HG03571 (cell line): ENCODE measurements at regions not wholly inside any gene's neighbourhood (a gene's known extent, or its start where the extent isn't known, plus 50 kb on each side); places are given as distances from the start of the nearest gene placed in this dataset.

ENCODE experiments used
- ATAC-seq: cut with Tn5 transposase; IDR thresholded peaks from one replicate; pipeline ENCODE4 v1.9.1; 2021; ENCODE audit not compliant: unreplicated experiment

DNA sequence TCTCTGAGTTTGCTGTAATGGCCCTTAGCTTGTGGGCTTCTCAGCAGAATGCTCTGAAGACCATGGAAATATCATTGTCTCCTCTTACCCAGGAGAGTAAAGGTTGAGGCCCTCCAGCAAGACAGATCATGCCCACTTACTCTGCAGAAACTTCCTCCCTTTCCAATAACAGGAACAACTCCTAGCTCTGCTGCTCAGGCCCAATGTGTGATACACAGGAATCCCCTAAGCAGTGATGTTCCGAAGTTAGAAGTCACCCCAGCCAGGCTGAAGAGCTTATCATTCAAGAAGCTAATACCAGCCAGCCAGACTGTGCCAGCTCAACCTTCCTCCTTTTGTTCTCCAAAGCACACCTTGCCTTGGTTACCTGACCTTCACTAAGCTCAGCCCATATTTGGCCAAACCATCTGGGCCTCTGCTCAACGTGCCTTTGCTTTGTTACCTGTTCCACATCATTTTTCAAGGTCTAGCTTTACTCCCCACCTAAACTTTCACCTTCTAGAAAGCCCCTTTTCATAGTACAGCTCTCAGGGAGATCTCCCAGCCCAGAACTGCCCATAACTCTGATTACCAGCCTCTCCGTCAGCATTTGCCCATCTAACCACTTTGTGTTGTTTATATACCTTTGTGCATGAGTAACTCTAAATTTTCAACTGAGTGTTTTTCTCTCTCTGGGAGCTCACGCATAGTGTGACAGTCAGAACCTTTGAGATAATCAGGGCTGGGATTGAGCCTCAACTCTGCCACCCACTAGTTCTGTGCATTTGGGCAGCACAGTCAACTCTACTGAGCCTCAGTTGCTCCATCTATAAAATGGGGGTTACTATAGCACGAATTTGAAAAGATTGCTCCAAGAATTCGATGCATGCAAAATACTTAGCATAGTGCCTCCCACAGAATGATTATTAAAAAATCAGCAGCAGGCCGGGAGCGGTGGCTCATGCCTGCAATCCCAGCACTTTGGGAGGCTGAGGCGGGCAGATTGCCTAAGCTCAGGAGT is 107.6 kb upstream of the CPEB4 start:
- no peak for ATAC-seq

- ATAC-seq = no peak
These were observed 106.7 kb upstream of the CPEB4 start for GRCh38 chr5:173781432-173781815.

DNA sequence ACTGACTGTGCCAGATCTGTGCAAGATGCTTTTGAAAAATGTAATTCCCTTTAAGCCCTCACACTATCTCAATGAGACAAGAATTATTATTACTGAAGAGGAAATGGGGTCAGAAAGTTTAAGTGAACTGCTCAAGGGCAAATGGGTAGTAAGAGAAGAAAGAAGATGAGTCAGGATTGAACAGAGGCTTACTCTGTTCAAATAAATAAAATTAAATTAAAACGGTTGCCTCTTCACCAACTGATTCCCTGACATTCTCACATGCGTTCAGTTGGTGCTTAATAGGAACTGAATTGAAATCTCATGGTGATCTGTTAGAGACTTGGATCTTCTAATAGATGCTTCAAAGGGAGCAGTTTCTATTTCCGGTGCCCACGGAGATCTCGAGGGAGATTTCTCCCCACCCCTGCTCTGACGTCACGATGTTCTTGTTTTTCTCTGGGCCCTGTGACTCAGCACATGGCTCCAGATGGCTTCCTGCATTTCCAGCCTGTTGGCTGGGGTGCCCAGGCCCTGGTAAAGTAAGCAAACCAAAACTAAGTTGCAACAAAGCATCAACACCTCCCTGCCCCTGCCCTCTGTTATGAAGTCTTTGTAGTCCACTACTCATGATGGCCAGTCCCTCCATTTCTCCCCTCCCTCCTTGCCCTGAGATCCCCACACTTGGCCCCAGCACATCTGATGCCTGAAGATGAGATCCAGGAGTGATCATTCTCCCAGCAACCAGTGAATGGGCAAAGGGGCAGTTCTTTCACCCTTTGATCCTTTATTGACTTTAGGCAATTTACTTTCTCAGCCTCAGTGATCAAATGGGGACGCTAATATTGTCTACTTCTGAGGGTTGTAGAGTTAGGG is 106.1 kb upstream of the CPEB4 start:
- ATAC-seq = no peak

DNA sequence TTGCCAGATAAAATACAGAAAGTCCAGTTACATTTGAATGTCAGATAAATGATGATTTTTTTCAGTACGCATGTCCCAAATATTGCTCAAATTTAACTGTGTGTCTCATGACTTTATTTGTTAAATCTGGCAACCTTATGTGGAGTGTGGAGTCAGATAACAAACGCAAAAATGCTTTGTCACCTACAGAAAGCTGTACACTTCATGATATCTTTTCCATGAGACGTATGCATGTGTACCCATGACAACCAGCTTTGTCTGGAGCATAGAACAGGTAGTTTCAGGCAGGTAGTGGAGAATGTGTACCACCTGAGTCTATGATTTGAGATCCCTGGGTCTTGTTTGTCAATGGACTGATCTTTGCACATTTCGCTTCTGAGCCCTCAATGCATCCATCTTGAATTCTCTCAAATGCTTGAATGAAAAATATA is 105.5 kb upstream of the CPEB4 start:
- ATAC-seq = no peak

GRCh38 chr5:173783371-173783770 is 104.8 kb upstream of the CPEB4 start:
- no peak for ATAC-seq

- no peak for ATAC-seq
These were observed 102.7 kb upstream of the CPEB4 start for GRCh38 chr5:173785400-173785799.

DNA sequence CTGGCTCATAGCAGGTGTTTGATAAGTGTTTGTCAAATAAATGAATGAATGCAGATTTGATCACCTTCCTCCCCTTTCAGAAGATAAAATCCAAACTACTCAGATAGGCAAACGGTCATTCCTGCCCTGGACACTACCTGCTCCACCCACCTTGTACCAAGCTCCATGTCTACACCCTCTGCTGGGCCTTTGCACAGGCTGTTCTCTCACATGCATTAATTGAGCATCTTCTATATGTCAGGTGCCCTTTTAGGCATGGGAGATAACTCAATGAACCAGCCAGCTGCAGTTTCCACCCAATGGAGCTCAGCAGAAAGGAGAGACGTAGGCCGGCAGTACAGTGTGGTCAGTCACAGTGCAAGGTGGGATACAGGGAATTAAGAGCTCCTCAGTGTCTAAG is 102.3 kb upstream of the CPEB4 start:
- no peak for ATAC-seq

GRCh38 chr5:173786286-173787187 is 101.6 kb upstream of the CPEB4 start:
- ATAC-seq = peak; percentile 83

- no peak for ATAC-seq
These were observed 98.9 kb upstream of the CPEB4 start for GRCh38 chr5:173789031-173789920.

GRCh38 chr5:173790177-173790719 is 97.9 kb upstream of the CPEB4 start:
- ATAC-seq = no peak

DNA sequence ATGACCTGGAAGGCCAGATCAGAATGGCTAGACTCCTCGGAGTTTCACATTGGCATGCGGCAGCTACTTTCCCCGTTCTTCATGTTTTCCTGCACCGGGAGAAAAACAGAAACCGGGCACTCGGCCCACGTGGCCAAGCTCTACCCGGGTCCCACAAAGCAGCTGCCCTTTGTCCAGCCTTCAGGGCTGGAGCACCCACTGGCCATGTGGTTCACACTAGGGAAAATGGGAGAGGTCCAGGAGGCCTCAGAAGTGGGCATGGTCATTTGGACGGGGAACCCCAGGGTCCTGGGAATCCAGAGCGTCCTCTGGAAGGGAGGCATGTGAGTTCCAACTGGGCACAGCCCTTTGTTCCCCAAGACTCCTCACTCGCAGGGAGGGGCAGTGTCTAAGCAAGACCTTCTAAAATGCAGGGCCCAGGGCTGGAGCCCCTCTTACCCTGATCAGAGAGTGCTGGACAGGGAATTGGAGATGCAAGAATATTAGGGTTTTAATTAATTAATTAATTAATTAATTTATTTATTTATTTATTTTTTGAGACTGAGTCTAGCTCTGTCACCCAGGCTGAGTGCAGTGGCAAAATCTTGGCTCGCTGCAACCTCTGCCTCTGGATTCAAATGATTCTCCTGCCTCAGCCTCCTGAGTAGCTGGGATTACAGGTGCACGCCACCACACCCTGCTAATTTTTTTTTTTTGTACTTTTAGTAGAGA is 97.2 kb upstream of the CPEB4 start:
- ATAC-seq = no peak

DNA sequence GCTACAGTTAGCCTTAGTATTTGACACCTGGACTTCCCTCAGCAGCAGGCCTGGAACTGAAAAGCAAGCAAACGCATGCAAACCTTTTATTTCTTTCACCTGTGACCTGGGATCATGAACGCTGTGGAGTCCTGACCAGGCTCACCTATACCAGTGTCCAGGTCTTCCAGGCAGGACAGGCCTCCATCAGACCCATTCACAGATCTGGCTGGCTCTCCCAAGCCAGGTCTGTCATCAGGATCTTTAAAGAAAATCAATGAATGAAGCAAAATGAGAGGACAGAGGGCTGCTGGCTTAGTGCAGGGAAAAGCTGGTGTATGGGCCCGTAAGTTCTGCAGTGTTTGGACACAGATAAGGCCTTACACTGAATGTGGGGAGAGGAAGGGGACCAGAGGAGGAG is 96.3 kb upstream of the CPEB4 start:
- no peak for ATAC-seq

GRCh38 chr5:173792781-173793547 is 95.2 kb upstream of the CPEB4 start:
- no peak for ATAC-seq

DNA sequence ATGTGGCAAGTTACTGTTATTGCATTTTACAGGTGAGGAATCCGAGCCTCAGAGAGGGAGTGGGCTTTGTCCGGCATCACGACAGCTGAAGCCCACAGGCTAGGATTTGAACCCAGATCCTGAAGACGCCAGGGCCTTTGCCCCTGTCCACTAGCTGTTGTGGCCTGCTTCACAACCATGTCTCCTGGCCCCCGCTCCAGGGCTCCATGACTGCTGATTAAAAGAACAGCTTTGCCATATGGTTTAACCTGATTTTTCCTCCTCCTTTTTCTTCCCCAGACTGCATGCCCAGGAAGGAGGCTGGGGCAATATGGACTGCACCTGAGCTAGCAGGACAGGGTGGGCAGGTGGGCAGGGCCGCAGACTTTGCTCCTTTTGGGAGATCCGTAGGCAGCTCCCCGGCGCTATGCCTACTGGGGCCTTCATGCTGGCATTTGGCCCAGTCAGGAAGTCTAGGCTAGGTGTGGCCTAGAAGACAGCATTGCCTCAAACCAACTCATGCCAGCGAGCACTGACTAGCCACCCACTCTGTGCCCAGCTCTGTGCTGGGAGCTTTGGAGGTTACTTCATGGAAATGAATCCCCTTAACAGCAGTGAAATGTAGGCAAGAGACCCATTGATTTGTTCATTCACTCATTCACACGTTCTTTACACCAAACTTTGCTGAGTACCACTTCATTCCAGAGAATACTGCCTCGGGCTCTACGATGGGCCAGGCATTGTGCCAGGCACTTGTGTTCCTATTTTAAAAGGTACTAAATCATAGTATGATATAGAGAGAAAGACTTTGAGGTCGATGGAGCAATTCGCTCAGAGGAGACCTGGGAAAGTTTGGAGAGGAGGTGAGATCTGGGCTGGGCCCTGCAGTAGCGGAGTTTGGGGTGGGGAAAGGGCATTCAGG is 94.3 kb upstream of the CPEB4 start:
- ATAC-seq = no peak

GRCh38 chr5:173794901-173795416 is 93.2 kb upstream of the CPEB4 start:
- no peak for ATAC-seq

GRCh38 chr5:173795601-173796000 is 92.5 kb upstream of the CPEB4 start:
- ATAC-seq = no peak
